Activated CD8-positive, alpha-beta memory T cell treated with anti-CD3 and anti-CD28 coated beads for 36 hours (primary cell): ENCODE measurements at regions not wholly inside any gene's neighbourhood (a gene's known extent, or its start where the extent isn't known, plus 50 kb on each side); places are given as distances from the start of the nearest gene placed in this dataset.

ENCODE experiments used
- CTCF ChIA-PET: fragments of 350-600 bp; sonication (Branson Sonifier 250); formaldehyde crosslinking; loops from one replicate; lab custom pipeline; 2021; ENCODE audit warnings: antibody characterized with exemption; lab: Charles Lee
- POLR2A ChIA-PET: fragments of 350-600 bp; sonication (Branson Sonifier 250); formaldehyde crosslinking; loops from one replicate; lab custom pipeline; 2021; ENCODE audit warnings: antibody characterized with exemption; lab: Charles Lee

DNA sequence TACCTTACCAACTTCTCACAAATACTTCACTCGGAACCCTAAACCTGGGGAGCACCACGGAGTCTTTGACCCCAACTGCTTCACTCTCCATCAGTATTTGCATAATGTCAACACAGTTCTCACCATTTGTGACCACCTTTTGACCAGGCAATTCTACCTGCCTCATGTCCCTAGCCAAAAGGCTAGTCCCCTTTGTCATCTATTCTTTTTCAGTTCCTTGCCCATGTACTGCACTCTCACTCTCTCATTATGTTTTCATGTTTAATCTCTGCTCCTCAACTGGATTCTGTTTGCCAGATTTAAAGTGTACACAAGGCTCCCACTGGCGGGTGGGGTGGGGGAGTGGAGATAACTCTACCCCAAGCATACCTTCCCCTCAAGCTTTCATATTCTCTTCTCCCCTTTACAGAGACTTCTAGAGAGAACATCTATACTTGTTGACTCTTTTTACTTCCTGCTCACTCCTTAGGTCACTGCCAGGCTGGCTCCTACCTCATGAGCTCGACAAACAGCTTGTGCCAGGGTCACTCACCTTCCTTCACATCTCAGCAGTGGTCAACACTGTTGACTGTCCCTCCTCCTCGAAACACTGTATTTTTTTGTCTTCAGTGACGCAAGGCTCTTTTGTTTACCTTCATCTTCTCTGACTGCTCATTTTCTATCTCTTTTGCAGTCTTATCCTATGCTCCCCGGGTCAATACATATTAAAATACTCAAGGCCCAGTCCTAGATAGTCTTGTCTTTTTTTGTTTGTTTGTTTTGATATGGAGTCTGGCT is 88.7 kb upstream of the MAP4K3 start:
- POLR2A ChIA-PET = no interaction called here

DNA sequence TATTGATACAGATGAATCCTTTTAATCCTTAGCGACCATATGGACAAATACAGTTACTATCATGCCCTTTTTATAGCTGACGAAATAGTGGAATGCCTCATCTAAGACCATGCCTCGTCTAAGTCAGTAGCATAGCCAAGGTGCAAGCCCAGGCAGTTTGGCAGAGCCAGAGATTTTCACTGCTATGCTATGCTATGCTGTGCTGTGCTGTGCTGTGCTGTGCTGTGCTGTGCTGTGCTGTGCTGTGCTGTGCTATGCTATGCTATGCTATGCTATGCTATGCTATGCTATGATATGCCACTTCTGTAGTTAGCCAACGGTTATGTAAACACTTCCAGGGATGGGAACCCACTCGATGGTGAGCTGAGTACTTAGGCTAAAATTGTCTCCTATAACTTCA is 91.6 kb upstream of the MAP4K3 start:
- ChIA-PET POLR2A (no interaction called here), CTCF (no interaction called here)

More for the DNA sequence above, 88.7 kb upstream of the MAP4K3 start:
- CTCF ChIA-PET = interaction anchor here (1.4 kb wide), 1 partner anchor 10 kb away, joined by 3 read pairs; no protein-coding TSS in a partner anchor

DNA sequence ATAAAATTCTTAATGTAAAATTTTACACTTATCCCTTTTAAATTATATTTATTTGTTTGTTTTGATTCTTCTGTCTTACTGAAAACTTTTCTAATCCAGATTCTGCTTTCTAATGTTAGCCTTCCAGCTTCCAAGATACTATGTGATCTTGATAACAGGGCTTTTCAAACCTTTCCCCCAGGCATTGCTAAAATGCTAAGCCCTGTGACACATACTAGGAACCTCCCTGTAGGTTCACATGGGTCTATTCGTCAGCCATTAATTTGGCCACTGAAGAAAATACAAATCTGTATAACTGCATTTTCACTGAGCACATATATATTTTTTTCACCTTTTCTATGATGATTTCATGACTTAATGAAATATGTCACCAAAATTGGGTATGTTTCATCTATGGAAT is 92.8 kb upstream of the MAP4K3 start:
- CTCF ChIA-PET = no interaction called here
- POLR2A ChIA-PET = no interaction called here

DNA sequence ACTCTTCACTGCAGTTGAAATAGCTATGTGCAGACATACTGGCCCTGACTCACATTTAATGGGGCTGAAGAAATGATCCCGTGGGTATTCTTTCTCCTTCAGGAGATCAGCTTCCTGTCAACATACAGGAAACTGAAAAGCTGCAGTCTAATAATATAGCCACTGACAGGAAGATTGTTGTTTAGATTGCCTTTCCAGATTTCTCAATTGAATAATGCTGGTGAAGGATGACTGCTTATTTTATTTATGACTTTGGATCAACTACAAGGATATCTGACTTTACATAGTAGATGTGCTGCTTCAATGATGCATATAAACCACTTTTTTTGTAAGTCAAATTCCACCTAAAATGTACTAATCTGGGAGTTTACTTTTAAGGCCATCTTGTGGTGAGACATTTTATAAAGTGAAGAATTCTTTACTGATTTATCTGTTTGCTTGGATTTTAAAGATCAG is 93.4 kb upstream of the MAP4K3 start:
- CTCF ChIA-PET = no interaction called here

DNA sequence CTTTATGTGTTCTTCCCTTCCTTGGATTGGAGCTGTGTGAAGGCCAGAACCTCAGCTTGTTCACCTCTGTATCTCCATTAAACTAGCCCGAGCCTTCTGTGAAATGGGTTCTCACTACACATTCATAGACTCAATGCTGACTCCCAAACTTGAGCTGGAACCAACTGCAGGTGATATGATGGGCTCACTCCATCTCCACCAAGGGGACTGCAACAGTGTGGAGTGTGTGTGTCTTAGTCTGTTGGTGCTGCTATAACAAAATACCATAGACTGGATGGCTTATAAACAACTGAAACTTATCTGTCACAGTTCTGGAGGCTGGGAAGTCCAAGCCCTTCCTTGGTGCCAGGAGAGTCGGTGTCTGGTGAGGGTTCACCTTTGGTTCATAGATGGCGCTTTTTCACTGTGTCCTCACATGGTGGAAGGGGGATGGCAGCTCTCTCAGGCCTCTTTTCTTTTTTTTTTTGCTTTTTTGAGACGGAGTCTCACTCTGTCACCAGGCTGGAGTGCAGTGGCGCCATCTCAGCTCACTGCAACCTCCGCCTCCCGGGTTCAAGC is 94.2 kb upstream of the MAP4K3 start:
- POLR2A ChIA-PET = no interaction called here
- CTCF ChIA-PET = no interaction called here

More for the DNA sequence above, 93.4 kb upstream of the MAP4K3 start:
- POLR2A ChIA-PET = no interaction called here

DNA sequence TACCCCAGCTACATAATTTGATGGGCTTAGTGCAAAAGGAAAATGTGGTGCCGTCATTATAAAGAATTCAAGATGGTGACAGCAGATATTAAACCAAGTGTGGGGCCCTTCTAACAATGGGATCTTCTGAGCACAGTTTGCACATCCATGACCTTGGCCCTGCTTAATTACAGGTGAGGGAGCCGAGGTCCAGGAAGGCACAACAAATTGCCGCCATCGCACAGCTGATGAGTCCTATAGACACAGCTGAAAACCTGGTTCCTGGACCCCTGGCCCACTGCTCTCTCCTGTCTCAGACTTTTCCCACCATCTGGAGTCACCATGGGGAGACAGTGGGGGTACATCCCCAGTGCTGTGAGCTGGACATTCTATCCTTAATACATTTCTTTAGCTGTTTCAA is 95.8 kb upstream of the MAP4K3 start:
- CTCF ChIA-PET = no interaction called here
- POLR2A ChIA-PET = no interaction called here

DNA sequence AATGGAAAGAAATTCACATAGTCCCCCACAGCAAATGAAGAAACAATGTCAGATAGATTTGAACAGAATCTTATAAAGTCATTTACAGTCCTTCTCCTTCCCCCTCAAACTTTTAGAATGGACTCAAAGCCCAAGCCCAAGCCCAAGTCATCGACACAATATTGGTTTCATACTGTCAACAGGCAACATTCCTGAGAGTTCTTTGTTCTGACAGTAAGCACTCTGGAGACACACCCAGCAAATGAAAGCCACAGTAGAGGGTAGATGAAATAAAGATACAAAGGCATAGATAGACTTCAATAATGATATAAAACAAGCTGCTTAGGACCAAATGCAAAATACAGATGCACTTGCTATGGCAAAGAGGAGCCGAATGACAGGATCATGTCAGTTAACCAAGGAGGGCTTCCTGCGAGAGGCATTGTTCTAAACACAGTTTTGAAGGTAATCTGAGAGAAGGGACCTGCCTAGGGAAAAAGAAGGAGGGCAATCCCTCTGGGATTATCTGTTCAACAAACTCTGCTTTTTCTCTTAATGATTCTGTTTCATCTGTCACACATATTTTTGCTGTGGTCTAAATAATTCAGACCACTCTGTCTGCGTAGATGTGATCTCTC is 97.1 kb upstream of the MAP4K3 start:
- ChIA-PET POLR2A (no interaction called here), CTCF (no interaction called here)

DNA sequence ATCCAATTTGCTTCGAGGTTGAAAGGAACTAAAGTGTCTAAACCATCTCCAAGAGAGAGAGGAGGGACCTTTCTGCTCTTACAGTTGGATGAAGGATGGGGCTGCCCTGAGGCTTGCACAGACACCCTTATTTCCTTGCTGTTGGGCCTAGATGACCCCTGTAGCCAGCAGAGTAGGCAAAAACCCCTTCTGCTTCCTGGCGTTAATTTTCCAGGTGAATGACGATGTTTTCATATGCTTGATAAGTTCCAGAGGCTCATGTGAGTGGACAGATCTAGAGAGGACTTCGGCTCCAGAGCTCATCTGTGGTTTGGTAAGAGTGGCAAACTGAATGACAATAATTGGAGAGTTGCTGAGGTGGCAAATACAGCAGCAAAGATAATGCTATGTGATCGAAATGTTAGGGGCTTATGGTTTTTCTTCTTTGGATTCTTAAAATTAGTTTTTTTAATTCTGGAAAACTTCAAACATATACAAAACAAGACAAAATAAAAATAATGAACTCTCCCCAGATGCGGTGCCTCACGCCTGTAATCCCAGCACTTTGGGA is 98.6 kb upstream of the MAP4K3 start:
- CTCF ChIA-PET = no interaction called here
- POLR2A ChIA-PET = no interaction called here

DNA sequence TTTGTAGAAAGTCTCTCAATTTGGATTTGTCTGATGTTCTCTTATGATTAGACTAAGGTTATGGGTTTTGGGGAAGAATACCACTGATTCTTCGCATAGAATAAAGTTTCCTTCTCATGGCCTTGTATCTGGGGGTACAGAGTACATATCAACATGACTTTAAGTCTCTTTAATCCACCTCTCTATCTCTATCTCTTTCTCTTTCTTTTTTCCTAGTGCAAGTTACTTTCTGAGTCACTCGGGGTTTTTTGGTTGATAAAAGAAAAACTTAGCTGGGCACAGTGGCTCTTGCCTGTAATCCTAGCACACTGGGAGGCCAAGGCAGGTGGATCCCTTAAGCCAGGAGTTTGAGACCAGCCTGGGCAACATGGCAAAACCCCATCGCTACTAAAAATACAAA is 100.1 kb upstream of the MAP4K3 start:
- ChIA-PET POLR2A (no interaction called here), CTCF (interaction anchor here (0.6 kb wide), 1 partner anchor 26 kb away, joined by 7 read pairs; no protein-coding TSS in a partner anchor)

DNA sequence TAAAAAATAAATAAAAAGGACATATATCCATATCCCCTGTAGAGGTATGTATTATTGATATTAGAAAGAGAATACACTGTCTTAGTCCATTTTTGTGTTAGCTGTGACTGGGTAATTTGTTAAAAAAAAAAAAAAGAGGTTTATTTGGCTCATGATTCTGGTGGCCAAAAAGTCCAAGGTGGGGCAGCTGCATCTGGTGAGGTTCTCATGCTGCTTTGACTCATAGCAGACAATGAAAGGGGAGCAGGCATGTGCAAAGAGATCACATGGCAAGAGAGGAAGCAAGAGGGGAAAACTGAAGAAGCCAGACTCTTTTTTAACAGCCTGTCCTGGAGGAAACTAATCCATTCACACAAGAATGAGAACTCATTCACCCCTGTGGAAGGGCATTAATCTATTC is 101.6 kb upstream of the MAP4K3 start:
- ChIA-PET CTCF (no interaction called here), POLR2A (no interaction called here)

DNA sequence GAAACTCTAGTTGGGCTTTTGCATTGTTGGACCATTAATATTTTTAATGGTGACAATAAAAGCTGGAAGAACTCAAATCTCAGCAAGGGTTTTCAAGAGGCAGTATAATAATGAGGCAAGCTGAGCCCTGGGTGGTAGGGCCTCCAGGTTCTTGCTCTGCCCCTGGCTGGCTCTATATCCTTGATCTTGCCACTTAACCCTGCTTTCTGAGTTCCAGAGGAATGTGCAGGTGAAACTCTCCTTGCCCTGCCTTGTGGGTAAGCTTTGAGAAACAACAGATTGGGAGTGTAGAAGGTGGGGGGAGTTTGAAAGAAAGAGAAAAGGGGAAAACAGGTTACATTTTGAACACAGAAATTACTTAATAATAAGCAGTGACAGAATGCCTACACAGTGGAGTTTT is 103.3 kb upstream of the MAP4K3 start:
- ChIA-PET CTCF (no interaction called here), POLR2A (no interaction called here)

DNA sequence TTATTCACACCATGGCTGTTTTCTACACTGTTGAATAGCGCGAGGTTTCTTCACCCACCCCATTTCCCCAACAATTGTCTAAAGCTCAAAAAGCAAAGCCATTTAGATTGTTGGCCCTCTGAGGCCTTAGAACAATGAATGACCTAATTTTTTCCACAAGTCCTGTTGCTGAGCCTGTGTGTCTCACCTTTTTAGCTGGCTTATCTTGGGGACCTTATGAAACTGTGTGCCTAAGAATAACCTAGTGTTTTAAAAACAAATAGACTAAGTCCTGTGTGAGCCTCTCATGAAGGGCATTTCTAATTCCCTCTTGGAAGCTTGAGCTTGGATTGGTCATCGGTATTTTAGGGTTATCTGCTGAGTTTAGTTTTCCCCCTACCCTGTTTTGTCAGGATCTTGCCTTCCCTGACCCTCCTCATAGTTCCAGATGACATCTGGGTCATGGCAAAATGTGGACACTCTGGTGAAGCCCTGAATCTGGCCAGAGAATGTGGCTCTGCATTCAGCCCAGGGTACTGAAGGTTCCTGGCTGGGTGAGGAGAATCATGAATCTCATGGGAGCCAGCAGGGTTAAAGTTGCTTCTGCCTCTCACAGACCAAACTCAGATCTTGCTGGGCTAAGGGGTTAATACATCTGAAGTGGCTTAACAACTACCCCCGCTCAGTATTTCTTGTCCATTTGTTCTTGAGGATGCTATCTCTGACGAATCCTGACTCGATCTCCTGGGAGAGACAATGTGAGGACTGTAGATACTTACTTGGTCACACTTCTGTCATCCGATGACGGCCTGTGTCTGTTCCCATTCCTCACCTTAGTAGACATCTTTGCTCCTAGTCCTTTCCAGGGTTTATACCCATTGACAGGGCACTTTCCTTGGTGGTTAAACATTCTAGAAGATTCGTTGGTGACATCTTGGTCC is 104.2 kb upstream of the MAP4K3 start:
- POLR2A ChIA-PET = no interaction called here

DNA sequence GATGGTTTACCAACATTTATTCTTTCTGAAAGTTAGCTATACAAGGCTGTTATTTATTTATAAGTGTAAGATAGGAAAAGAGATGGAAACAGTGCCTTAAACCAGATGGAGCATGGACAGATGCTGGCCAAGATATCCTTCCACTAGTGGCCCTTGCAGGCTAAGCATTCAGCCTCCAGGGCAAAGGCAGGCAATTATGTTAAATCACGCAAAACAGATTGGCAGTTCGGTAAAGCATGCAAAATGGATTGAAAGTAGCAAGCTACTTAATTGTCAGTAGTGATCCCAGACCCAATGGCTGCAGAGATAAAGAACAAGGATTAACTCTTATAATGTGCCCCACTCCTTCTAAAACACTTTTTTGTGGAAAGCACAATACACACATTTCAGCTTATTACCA is 105.4 kb upstream of the MAP4K3 start:
- CTCF ChIA-PET = no interaction called here

More for the DNA sequence above, 104.2 kb upstream of the MAP4K3 start:
- CTCF ChIA-PET = no interaction called here

DNA sequence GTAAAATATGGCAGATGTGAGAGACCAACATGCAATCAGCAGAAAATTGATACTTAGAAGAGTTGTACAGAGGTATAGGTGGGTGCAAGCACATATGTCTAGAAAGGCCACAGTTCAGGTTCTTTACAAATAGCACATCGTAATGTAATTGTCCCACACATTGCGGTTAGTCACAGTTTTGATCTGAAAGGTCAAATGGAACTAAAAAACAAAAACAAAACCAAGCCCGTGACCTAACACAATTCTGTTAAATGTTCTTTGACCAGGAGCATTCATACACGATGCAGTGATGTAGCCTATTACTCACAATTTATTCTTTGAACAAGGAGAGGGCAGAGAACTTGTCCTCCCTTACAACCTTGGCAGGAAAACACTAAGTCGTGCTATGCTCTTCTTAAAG is 108.9 kb upstream of the MAP4K3 start:
- CTCF ChIA-PET = no interaction called here

More for the DNA sequence above, 105.4 kb upstream of the MAP4K3 start:
- POLR2A ChIA-PET = no interaction called here

DNA sequence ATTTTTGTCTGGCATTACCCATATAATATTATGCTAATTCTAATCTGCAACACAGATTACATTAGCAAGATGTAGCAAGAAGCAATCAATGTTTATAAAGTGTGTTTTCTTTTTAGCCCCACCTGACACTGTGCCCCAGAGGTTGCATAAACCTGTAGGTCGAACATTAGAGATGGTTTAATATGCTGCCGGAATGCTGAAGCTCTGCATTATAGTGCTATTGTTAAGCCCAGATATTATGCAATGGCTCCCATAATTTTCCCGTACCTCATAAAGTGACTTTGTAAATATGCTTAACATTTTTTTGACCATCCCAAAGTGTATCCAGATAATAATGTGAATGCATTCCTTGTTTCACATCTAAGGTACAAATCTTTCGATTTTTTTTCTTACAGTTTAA is 109.3 kb upstream of the MAP4K3 start:
- POLR2A ChIA-PET = no interaction called here

More for the DNA sequence above, 108.9 kb upstream of the MAP4K3 start:
- POLR2A ChIA-PET = no interaction called here

DNA sequence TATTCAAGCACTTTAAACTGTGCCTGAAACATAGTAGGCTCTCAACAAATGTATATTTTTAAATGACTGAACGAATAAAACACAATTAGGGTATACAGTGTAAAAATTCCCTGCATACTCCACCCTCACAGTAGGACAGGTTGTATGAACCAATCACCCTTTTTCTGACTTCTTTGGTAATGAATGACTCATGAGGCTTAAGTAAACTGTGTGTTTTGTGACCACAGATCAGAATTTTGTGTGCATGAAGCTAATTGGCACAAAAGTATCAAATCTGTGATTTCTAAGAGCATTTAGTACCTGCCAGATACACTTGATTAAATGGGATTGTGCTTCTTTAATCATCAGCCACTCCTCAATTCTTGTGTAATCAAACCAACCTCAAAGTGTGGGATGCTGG is 109.9 kb upstream of the MAP4K3 start:
- POLR2A ChIA-PET = no interaction called here
- CTCF ChIA-PET = no interaction called here

More for the DNA sequence above, 109.3 kb upstream of the MAP4K3 start:
- CTCF ChIA-PET = no interaction called here

DNA sequence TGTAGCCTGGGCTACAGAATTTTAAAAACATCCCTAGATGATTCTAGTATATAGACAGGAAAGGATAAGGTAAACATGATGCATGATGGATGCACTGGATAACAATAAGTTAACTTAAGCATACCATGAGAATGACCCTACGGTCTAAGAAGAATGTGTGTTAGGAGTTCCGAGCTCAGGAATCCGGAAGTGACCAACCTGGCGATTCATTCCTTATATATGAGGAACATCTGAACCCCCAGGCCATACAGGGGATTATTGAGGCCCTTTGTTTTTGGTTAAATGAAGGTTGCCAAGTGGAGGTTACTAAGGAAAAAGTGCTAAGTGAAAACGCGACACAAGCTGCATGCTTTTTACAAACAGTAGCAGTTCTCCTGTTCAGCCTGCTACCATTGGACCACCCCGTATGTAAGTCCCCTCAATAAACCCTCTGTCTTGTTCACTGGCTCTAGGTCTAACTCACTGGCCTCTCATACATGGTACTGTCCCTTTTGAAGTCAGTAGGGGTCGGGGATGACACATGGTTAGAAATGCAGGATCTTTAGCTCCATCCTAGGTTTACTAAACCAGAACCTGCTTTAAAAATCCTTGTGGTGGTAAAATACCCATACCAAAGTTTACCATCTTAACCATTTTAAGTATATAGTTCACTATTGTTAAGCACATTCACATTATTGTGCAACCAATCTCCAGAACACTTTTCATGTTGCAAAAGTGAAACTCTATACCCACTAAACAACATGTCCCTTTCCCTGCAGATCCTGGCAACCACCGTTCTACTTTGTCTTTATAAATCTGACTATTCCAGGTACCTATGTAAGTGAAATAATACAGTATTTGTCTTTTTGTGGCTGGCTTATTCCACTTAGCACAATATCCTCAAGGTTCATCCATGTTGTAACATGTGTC is 111.0 kb upstream of the MAP4K3 start:
- ChIA-PET CTCF (no interaction called here), POLR2A (no interaction called here)

DNA sequence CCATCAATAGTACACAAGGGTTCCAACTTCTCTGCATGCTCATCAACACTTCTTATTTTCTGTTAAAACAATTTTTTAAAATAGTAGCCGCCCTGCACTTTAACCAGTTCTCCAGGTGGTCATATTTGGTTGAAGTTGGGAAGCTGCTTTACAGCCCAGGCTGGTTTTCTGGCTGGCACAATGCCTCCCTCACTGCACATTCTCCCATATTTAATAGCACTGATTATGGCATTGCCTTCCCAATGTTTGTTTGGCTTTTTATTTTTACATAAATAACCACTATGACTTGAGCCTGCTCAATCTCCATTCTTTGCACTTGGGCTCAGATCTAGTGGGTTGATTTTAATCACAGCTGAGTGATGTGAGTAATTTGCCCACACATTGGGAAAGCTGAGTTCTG is 111.9 kb upstream of the MAP4K3 start:
- POLR2A ChIA-PET = no interaction called here
- CTCF ChIA-PET = no interaction called here
